Activated CD4-positive, CD25-positive, alpha-beta regulatory T cell (primary cell): ENCODE measurements at regions not wholly inside any gene's neighbourhood (a gene's known extent, or its start where the extent isn't known, plus 50 kb on each side); places are given as distances from the start of the nearest gene placed in this dataset.
"Not testable (repeated sequence)": the region's sequence is repeated elsewhere in the genome, so short reads cannot be mapped to it uniquely, and the experiment has no call there.

Experiments
- DNase-seq, 4 experiments: peaks; one replicate each; lab custom pipeline; 2025; lab: John Stamatoyannopoulos, UW

DNA sequence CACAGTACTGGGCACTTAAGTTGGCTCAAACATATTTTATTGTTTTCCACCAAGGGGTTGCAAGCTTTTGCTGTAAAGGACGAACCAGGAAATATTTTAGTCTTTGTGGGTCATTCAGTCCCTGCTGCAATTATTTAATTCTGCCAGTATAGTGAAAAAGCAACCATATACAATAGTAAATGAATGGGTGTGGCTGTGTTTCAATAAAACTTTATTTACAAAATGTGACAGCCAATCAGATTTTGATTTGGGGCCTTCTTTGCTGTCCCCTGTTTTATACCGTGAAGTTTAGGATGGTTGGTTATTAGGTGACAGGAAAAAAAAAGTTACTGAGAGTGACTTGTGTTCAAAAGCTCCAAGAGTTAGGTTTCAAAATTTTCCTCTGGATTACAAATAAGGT is 956.4 kb downstream of the AACS start:
- DNase-seq: no peak

DNA sequence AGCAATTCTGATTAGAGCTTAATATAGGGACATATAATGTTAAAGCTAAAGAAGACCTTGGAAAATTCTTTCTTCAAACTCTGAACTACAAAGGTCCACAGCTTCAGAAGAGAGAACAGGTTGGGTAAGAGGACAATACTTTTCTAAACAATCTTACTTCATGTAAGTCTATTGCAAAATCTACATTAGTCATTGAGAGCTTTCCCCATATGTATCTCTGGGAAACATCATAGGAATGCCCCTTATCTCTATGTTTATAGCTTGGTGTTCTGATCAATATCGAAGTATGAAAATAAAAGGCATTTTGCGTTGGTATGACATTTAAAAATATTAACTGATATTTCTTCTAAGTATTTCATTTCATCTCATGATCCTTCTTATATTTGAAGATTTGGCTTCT is 962.6 kb downstream of the AACS start:
- no peak for DNase-seq

DNA sequence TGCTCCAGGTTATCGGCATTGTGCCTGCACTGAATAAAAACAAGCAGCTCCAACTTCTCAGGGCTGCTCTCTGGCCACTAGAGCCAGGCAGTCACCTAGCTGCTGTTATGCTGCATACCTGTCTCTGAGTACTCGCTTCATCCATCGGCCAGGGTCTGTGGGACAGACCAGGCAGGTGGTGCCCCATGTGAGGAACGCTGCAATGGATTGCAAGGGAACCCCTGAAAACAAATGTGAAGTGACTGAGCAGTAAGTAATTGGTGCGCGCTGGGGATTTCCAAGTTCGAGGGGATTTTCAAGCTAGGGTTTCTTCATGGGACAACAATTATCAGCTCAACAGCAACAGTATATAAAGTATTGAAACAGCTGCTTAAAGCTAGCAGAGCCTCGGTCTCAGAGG is 965.3 kb downstream of the AACS start:
- no peak for DNase-seq

- DNase-seq: no peak
Measured at GRCh38 chr12:126033751-126034150, 968.5 kb downstream of the AACS start.

DNA sequence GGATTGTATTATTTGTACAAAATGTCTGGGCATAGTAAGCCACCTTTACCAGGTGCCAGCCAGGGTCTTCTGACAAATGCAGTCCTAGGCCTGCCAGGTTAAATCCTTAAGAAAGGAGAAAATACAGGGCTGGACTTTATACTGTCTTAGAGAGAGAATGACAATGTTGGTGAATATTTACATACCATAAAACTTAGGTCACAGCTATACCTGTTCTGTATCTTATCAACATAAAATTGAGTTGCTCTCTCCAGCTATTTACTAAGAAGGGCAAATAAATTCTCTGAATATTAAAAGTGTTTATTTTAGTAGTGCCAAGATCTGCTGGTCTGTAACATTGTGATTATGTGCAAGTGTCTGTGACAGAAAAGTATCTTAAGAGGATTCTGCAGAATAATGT is 971.1 kb downstream of the AACS start:
- no peak for DNase-seq

GRCh38 chr12:126038434-126038833 is 973.2 kb downstream of the AACS start:
- DNase-seq: no peak

DNA sequence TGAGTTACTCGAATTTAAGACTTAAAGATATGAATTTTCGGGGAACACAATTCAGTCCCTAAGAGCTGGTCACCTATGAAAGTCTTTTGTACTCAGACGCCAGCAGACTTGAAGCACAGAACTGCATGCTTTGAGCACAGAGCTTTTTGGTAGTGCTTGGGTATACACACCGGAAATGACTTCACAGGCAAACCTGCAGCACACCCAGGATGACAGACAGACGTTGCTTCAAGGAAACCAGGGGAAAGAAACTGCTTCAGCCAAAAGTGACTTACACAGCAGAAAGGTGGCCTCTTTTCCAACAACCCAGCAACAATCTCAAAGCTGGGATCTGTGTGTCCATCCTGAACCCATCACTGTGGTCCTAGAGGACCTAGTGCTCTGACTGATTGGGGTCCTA is 975.1 kb downstream of the AACS start:
- no peak for DNase-seq

DNA sequence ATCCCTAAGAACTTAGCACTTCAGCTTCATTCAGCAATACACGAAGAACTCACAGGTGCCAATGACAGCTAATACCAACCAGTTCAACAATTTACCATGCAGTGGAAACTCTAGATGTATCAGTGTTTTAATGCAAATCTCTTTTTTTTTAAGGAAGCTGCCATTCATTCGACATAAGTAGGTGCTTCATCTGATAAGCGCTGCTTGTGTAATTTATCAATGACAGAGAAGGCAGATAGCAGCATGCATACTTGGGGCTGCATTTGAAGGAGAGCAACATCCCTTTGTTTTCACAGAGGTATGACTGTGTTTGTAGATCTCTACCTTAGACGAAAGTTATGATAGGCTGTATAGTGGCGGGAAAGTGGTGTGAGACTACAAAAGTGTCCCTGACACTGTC is 977.1 kb downstream of the AACS start:
- no peak for DNase-seq

DNA sequence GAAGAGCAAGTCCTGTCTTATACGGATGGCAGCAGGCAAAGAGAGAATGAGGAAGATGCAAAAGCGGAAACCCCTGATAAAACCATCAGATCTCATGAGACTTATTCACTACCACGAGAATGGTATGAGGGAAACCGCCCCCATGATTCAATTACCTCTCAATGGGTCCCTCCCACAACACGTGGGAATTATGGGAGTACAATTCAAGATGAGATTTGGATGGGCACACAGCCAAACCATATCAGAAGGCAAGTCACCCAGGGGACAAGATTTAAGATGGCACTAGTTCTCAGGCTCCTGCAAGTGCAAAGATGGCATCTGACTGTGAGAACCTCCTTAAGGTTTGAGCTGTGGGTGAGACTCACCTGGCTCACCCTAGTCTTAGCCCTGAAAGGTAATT is 984.3 kb downstream of the AACS start:
- not testable (repeated sequence) for DNase-seq

DNA sequence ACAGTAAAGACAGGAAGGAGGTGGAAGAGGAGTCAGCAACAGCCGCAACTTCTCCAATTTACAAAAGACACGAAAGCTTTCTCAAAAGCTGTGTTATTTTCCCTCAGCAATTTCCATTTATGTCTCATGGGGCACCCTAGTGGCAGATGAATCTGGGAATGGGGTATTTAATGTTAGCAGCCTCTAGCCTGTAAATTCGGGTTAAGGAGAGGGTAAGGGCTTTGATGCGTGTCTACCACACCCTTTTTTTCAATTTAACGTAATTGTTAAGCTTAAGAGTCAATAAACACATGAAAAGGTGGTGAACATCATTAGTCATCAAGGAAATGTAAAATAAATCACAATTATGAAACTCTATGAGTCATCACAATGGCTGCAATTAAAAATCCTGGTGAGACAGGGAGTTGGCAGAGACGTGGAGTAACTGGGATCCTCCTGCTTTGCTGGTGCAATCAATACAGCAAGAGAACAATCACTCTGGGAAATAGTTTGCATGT is 986.4 kb downstream of the AACS start:
- no peak for DNase-seq

DNA sequence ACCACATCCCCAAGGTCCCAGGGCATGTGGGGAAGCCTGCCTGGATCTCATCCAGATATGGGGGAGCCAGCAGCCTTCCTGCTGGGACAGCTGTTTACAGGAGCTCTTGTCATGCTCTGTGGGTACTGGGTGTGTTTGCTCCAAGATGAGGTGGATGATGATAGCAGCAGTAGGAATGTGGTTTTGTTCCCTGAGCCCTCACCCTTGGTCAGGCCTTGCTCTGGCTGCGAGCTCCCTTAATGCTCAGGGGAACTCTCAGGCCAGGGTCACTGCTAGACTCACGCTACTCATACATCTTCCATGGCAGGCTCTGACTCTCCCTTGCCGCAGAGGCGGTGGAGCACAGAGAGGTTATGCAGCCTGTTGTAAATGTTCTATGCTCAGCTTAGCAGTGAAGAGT is 990.3 kb downstream of the AACS start:
- DNase-seq: no peak

DNA sequence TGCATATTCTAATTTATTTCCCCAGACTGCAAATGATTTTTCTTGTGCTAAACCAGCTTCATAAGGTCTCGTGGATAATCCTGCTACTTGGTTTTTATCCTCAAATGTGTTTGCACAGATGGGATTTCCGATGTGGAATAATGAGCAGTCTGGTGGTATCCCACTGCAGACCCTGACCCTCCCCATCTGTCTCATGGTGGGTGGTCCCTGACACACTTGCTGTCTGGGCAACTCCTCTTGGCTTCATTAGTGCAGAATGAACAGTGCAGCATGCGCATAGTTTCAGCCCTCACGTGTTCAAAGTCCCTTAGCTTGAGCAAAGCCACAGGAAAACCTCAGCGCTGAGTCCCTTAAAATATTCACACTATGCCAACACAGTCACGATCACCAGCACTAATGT is 996.5 kb downstream of the AACS start:
- DNase-seq: no peak

DNA sequence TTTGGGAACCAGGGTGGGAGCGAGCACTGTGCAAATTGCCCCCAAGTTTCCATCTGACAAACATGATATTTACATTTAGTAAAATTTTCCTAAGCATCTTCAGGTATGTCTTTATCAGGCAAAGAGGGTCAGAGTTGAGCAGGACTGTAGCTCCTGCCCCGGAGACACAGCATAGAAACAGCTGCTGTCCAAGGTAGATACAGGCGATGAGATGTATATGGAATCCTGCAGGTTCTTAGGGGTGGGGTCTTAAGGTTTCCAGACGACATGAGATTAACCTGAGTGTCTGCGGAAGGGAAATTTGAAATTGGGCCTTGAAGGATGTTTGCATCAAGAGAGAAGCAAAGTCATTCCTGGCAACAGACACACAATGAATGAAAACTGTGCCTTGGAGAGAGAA is 998.8 kb downstream of the AACS start:
- no peak for DNase-seq

- no peak for DNase-seq
Measured at GRCh38 chr12:126067626-126068329, 1002.5 kb downstream of the AACS start.

DNA sequence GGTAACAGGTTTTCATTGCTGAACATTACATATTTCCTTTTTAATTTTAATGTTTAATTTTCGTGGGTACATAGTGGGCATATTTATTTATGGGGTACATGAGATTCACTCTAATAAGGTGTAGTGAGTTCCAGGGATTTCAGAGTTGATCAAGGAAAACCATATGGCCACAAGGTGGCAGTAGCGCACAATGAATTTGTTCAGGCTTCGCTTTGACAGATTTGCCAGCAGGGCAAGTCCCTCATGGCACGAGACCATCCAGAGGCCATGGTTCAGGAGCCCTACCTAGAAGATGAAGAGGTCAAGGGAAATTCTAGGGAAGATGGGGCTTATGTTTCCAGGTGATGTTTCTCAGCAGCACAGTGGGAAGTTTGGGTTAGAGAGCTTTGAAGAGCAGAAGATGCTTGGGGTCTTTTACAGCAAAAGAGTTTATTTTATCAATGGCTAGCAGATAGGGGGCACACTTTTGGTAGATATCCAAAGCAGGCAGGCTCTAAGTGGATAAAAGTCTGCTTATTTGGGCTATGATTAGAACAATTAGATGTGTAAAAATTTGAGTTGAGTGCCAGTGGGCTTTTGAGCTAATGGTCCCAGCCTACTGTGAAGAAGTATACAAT is 1004.4 kb downstream of the AACS start:
- no peak for DNase-seq

GRCh38 chr12:126076515-126076914 is 1011.3 kb downstream of the AACS start:
- no peak for DNase-seq

- DNase-seq: no peak
Measured at GRCh38 chr12:126083926-126084325, 1018.7 kb downstream of the AACS start.

DNA sequence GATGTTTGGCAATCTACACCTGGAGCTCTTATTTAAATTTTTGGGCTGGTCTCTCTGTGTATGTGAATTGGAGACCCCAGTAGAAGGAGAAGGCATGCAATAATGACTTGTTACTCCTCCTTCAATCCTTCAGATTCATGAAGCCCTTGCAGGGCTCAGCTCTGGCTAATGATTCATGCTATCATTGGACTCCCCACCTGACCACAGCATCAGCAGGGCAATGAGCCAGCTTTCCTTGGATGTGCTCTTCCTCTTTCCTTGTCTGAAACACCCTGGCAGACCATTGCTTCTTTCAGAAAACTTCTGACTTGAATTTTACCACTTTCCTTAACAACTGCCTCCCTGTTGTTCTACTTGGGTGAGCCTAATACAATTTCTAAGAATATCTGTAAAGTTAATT is 1019.2 kb downstream of the AACS start:
- DNase-seq: no peak

DNA sequence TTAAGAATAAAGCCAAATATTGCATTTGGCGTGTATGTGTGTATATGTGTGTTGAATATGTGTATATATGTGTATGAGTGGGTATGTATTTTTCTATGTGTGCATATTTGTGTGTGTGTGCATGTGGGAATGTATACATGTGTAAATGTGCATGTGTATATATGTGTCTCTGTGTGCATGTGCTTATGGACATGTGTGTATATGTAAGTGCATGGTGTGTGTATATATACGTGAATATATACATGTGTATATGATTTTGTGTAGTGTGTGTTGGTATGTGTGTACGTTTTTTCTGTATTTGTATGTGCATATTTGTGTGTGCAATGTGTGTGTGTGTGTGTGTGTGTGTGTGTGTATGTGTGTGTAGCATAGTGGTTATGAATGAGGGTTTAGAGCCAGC is 1021.0 kb downstream of the AACS start:
- DNase-seq: no peak

GRCh38 chr12:126087692-126088091 is 1022.5 kb downstream of the AACS start:
- no peak for DNase-seq

DNA sequence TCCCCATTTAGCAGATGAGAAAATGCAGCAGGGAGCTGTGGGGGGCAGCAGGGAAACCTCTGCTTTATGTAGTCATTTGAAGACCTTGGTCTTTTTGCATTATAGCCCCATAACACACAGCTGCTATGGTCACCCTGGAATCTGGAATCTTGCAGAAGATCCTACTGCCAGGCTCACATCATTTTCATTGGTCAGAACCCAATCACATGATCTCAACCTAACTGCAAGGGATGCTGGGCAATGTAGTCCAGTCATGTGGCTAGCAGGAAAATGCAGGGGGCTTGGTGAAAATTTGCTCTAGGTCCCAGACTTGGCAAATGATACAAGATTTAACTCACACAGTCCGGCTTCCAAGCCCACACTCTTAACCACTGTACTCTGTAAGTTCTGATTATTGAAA is 1028.7 kb downstream of the AACS start:
- DNase-seq: no peak

- DNase-seq: no peak
Measured at GRCh38 chr12:126095748-126096510, 1030.7 kb downstream of the AACS start.

- no peak for DNase-seq
Measured at GRCh38 chr12:126106706-126107105, 1041.5 kb downstream of the AACS start.
